ENCODE measurements at regions not wholly inside any gene's neighbourhood (a gene's known extent, or its start where the extent isn't known, plus 50 kb on each side); places are given as distances from the start of the nearest gene placed in this dataset.

DNA sequence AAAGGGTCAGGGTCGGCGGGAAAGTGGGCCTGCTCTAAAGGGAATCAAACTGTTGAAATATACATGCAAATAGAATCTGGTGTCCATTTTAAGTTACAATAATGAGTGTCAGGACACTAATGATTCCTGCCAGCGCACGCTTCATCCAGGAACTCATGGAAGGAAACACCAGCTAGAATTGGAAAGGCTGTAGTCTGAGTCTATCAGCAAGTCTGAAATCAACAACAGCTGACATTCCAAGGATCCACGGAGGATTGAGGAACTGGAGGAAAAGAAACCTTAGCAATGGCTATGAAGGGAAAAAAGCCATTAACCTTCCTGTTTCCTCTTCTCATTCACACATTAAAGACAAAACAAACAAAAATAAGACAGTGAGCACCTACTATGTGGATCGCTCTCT lies 1063.1 kb downstream of the NTRK3 start:
- Histone ChIP-seq H3K4me1 (ENCODE audit: low read depth) (no peaks in the 10 kb centered on the region), H3K27me3 (no peaks in the 10 kb centered on the region), H3K4me3 (no peak overlapping the region), H3K27ac (no peak overlapping the region), H3K36me3 (no peaks in the 10 kb centered on the region), H3K9me3 (ENCODE audit: low read depth) (no peaks in the 10 kb centered on the region)
- TF ChIP-seq, protein P1, sequence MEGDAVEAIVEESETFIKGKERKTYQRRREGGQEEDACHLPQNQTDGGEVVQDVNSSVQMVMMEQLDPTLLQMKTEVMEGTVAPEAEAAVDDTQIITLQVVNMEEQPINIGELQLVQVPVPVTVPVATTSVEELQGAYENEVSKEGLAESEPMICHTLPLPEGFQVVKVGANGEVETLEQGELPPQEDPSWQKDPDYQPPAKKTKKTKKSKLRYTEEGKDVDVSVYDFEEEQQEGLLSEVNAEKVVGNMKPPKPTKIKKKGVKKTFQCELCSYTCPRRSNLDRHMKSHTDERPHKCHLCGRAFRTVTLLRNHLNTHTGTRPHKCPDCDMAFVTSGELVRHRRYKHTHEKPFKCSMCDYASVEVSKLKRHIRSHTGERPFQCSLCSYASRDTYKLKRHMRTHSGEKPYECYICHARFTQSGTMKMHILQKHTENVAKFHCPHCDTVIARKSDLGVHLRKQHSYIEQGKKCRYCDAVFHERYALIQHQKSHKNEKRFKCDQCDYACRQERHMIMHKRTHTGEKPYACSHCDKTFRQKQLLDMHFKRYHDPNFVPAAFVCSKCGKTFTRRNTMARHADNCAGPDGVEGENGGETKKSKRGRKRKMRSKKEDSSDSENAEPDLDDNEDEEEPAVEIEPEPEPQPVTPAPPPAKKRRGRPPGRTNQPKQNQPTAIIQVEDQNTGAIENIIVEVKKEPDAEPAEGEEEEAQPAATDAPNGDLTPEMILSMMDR (IDR thresholded peaks at IDR 0.05; ENCODE audit: low read depth, low read length), result no peak
- DNase-seq (ENCODE audit: low read depth in 1 of 2, low spot score in 1 of 2), result no peak

DNA sequence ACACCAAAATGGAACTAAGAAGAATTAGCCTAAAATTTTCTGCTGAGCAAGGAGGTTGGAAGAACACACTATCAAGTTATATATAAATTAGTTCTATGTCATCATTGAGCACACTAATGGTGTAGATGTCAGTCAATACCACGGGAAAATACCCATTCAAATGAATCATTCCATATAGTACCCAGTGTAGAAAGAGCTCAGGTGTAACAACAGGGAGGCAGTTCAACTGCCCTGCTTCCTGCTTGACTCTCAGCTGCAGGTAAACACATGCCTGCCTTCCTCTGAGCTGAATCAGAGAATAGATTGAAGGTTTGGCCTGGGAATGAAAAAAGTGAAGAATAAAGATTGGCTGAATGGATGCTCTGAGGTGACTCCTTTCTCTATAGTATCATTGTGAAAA lies 1088.0 kb downstream of the AGBL1 start:
- Histone ChIP-seq H3K36me3 (no peaks in the 10 kb centered on the region), H3K27ac (no peak overlapping the region), H3K4me1 (ENCODE audit: low read depth) (no peaks in the 10 kb centered on the region), H3K9me3 (ENCODE audit: low read depth) (no peaks in the 10 kb centered on the region), H3K27me3 (no peaks in the 10 kb centered on the region), H3K4me3 (no peak overlapping the region)
- TF ChIP-seq, protein P1 (IDR thresholded peaks at IDR 0.05; ENCODE audit: low read depth, low read length), result no peak
- DNase-seq (ENCODE audit: low read depth in 1 of 2, low spot score in 1 of 2), result no peak

DNA sequence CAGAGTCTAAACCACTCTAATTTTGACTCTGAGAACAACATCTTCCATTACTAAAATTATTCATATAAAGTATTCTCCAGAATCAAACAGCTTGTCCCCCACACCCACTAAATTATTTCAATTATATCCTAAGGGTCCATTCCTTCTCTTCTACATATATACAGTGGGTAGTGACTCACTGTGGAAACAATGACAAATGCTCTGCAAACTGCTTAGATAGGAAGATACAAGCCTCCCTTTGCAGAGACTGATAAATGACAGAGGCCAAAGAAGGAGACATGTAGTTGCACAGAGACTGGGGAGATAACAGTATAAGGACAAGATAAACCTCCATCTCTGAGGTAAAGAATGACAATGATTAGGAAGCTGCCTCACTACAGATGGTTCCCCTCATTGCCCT lies 1087.4 kb downstream of the AGBL1 start:
- no peaks in the 10 kb centered on the region for H3K4me1 ChIP-seq (ENCODE audit: low read depth)
- no peaks in the 10 kb centered on the region for H3K36me3 ChIP-seq
- TF ChIP-seq, protein P1 (IDR thresholded peaks at IDR 0.05; ENCODE audit: low read depth, low read length), result no peak
- H3K9me3 ChIP-seq (ENCODE audit: low read depth), result no peaks in the 10 kb centered on the region
- DNase-seq (ENCODE audit: low read depth in 1 of 2, low spot score in 1 of 2), result no peak
- H3K27me3 ChIP-seq, result no peaks in the 10 kb centered on the region
- H3K4me3 ChIP-seq, result no peak overlapping the region
- H3K27ac ChIP-seq, result no peak overlapping the region

DNA sequence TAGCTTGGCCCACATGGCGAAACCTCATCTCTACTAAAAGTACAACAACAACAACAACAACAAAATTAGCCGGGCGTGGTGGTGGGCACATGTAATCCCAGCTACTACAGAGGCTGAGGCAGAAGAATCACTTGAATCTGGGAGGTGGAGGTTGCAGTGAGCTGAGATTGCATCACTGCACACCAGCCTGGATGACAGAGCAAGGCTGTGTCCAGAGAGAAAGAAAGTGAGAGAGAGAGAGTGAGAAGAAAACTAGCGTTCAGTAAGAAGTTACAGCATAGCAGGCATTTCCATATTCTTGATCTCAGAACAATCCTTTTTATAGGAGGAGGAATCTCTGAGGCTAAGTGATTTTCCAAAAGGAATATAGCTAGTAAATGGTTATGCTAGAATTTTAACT lies 1076.1 kb downstream of the AGBL1 start:
- Histone ChIP-seq H3K36me3 (no peaks in the 10 kb centered on the region), H3K9me3 (ENCODE audit: low read depth) (no peaks in the 10 kb centered on the region), H3K4me3 (no peak overlapping the region), H3K4me1 (ENCODE audit: low read depth) (no peaks in the 10 kb centered on the region), H3K27ac (no peak overlapping the region), H3K27me3 (no peaks in the 10 kb centered on the region)
- peak in 1 of 2 donors; percentile 1 for DNase-seq (ENCODE audit: low read depth in 1 of 2, low spot score in 1 of 2)
- TF ChIP-seq, protein P1 (IDR thresholded peaks at IDR 0.05; ENCODE audit: low read depth, low read length), result no peak

DNA sequence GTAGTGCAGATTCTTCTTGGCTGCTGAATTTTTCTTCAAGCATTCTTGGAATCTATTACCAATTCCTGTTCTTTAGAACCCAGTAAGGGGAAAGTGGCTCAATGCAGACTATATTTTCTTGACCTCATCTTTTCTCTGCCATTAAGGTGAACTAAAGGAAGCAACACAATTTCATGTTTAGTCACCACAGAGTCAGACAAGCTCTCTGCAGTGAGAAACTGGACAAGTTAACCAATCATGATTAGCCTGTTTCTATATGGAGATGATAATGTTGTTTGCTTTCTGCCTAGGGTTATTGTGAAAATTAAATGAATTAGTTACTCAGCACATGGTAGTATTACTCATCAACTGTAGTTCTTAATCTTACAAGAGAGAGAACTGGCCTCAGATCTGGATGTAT lies 1075.1 kb downstream of the AGBL1 start:
- DNase-seq (ENCODE audit: low read depth in 1 of 2, low spot score in 1 of 2), result peak in 1 of 2 donors; percentile 2
- Histone ChIP-seq H3K36me3 (no peaks in the 10 kb centered on the region), H3K27me3 (no peaks in the 10 kb centered on the region), H3K4me3 (no peak overlapping the region), H3K4me1 (ENCODE audit: low read depth) (no peaks in the 10 kb centered on the region), H3K27ac (no peak overlapping the region), H3K9me3 (ENCODE audit: low read depth) (no peaks in the 10 kb centered on the region)
- TF ChIP-seq, protein P1 (IDR thresholded peaks at IDR 0.05; ENCODE audit: low read depth, low read length), result no peak

DNA sequence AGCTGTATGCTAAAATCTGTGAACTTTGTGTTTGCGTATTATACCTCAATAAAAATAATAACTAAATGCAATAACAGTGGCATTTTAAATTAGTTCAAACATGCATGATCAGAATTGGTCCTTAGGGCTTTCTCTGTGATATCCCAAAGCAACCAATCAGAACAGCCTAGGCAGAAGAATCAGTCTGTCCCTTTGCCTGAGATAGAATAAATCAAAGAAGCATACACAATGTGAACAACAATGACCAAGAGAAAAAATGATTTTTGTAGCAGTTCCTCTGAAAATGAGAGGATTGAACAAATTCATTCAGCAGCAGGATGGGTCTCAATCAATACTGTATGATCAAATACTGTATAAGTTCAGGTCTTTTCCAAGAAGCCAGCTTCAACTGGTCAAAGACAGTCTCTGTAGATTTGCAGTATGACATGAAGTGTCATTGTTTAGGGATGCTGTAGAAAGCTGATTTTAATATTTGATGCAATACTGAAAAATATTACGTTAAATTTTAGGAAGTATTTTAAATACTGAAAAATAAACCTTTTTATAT lies 1071.6 kb downstream of the AGBL1 start:
- no peaks in the 10 kb centered on the region for H3K36me3 ChIP-seq
- no peak for DNase-seq (ENCODE audit: low read depth in 1 of 2, low spot score in 1 of 2)
- no peaks in the 10 kb centered on the region for H3K27me3 ChIP-seq
- H3K27ac ChIP-seq, result no peak overlapping the region
- H3K4me3 ChIP-seq, result no peak overlapping the region
- no peaks in the 10 kb centered on the region for H3K9me3 ChIP-seq (ENCODE audit: low read depth)
- H3K4me1 ChIP-seq (ENCODE audit: low read depth), result no peaks in the 10 kb centered on the region
- TF ChIP-seq, protein P1 (IDR thresholded peaks at IDR 0.05; ENCODE audit: low read depth, low read length), result no peak

Data from cardiac muscle cell (in vitro differentiated cells and primary cell).